ENCODE measurements at regions not wholly inside any gene's neighbourhood (a gene's known extent, or its start where the extent isn't known, plus 50 kb on each side); places are given as distances from the start of the nearest gene placed in this dataset.

GRCh38 chr7:68911754-68912153 is 686.5 kb upstream of the AUTS2 start:
- no peak for DNase-seq (ENCODE audit: low spot score in 2 of 2)
- no peak overlapping the region for H3K4me3 ChIP-seq
- TF ChIP-seq EP300 (IDR thresholded peaks at IDR 0.05) = no peak
- TF ChIP-seq POLR2AphosphoS5 (IDR thresholded peaks at IDR 0.05) = no peak
- TF ChIP-seq CTCF (IDR thresholded peaks at IDR 0.05) = no peak
- no peak for TF ChIP-seq POLR2A (IDR thresholded peaks at IDR 0.05)
- no peaks in the 10 kb centered on the region for H3K36me3 ChIP-seq
- H3K4me1 ChIP-seq = no peaks in the 10 kb centered on the region
- H3K9me3 ChIP-seq = no peaks in the 10 kb centered on the region
- peaks cover 11% of the 10 kb centered on the region for H3K27me3 ChIP-seq
- H3K27ac ChIP-seq = no peak overlapping the region

GRCh38 chr7:68914006-68914405 is 684.3 kb upstream of the AUTS2 start:
- no peak for DNase-seq (ENCODE audit: low spot score in 2 of 2)
- TF ChIP-seq EP300 (IDR thresholded peaks at IDR 0.05) (no peak), CTCF (IDR thresholded peaks at IDR 0.05) (no peak), POLR2AphosphoS5 (IDR thresholded peaks at IDR 0.05) (no peak), POLR2A (IDR thresholded peaks at IDR 0.05) (no peak)
- Histone ChIP-seq H3K27me3 (peaks cover 11% of the 10 kb centered on the region), H3K27ac (no peak overlapping the region), H3K4me1 (no peaks in the 10 kb centered on the region), H3K4me3 (no peak overlapping the region), H3K36me3 (no peaks in the 10 kb centered on the region), H3K9me3 (no peaks in the 10 kb centered on the region)
- 24% methylated on average over 3 of the region's 3 CpGs for WGBS

GRCh38 chr7:68917041-68917651 is 681.1 kb upstream of the AUTS2 start:
- peaks cover 5% of the 10 kb centered on the region for H3K27me3 ChIP-seq
- H3K9me3 ChIP-seq = peaks cover 7% of the 10 kb centered on the region
- H3K4me3 ChIP-seq = no peak overlapping the region
- 89% methylated on average over 5 of the region's 5 CpGs for WGBS
- no peaks in the 10 kb centered on the region for H3K36me3 ChIP-seq
- H3K27ac ChIP-seq = no peak overlapping the region
- TF ChIP-seq EP300 (IDR thresholded peaks at IDR 0.05) (no peak), POLR2A (IDR thresholded peaks at IDR 0.05) (no peak), CTCF (IDR thresholded peaks at IDR 0.05) (no peak), POLR2AphosphoS5 (IDR thresholded peaks at IDR 0.05) (no peak)
- no peaks in the 10 kb centered on the region for H3K4me1 ChIP-seq
- no peak for DNase-seq (ENCODE audit: low spot score in 2 of 2)

- TF ChIP-seq POLR2A (IDR thresholded peaks at IDR 0.05) (no peak), POLR2AphosphoS5 (IDR thresholded peaks at IDR 0.05) (no peak), CTCF (IDR thresholded peaks at IDR 0.05) (no peak), EP300 (IDR thresholded peaks at IDR 0.05) (no peak)
These were observed 679.7 kb upstream of the AUTS2 start for GRCh38 chr7:68918621-68919020.

GRCh38 chr7:68922850-68923249 is 675.4 kb upstream of the AUTS2 start:
- Histone ChIP-seq H3K9me3 (peaks cover 7% of the 10 kb centered on the region), H3K27ac (no peak overlapping the region), H3K4me3 (no peak overlapping the region), H3K36me3 (no peaks in the 10 kb centered on the region), H3K27me3 (peaks cover 3% of the 10 kb centered on the region), H3K4me1 (no peaks in the 10 kb centered on the region)
- DNase-seq (ENCODE audit: low spot score in 2 of 2) = no peak
- no peak for TF ChIP-seq POLR2AphosphoS5 (IDR thresholded peaks at IDR 0.05)
- no peak for TF ChIP-seq POLR2A (IDR thresholded peaks at IDR 0.05)
- no peak for TF ChIP-seq EP300 (IDR thresholded peaks at IDR 0.05)
- no peak for TF ChIP-seq CTCF (IDR thresholded peaks at IDR 0.05)
- WGBS = 60% methylated on average over 8 of the region's 8 CpGs

More at GRCh38 chr7:68918621-68919020, 679.7 kb upstream of the AUTS2 start:
- no peak overlapping the region for H3K4me3 ChIP-seq
- H3K27me3 ChIP-seq = peaks cover 8% of the 10 kb centered on the region
- peaks cover 7% of the 10 kb centered on the region for H3K9me3 ChIP-seq
- H3K36me3 ChIP-seq = no peaks in the 10 kb centered on the region
- no peaks in the 10 kb centered on the region for H3K4me1 ChIP-seq
- no peak overlapping the region for H3K27ac ChIP-seq
- DNase-seq (ENCODE audit: low spot score in 2 of 2) = no peak
- 84% methylated on average over 2 of the region's 2 CpGs for WGBS
